ENCODE measurements at regions not wholly inside any gene's neighbourhood (a gene's known extent, or its start where the extent isn't known, plus 50 kb on each side); places are given as distances from the start of the nearest gene placed in this dataset.
A peak's percentile ranks its signal among the peaks of the same experiment; 100 is the strongest.

DNA sequence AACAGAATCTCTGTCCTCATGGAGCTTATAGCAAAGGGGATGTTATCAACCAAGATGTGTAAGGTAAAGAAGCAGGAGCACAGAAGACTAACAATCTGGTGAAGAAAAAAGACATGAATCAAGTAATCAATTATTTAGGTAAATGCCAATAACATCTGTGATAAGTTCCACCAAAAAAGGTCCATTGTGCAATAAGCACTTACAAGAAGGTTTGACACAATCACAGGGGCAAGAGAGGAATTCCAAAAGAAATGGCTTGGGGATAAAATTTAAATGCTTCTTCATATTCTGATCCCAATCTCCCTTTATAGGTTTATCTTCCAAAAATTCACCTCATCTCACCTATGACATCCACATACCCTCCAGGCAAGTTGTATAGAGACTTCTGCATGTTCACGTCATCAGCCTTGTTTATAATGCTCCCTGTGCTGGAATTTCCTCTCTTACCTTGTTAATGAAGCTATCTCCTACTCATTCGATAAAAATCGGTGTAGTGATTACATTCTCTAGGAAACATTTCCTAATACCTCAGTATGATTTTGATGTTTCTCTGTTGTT is 53.6 kb upstream of the DPT start:
- DNase-seq (ENCODE audit: low spot score) = no peak

GRCh38 chr1:168783458-168784210 is 54.6 kb upstream of the DPT start:
- no peak for DNase-seq (ENCODE audit: low spot score)

DNA sequence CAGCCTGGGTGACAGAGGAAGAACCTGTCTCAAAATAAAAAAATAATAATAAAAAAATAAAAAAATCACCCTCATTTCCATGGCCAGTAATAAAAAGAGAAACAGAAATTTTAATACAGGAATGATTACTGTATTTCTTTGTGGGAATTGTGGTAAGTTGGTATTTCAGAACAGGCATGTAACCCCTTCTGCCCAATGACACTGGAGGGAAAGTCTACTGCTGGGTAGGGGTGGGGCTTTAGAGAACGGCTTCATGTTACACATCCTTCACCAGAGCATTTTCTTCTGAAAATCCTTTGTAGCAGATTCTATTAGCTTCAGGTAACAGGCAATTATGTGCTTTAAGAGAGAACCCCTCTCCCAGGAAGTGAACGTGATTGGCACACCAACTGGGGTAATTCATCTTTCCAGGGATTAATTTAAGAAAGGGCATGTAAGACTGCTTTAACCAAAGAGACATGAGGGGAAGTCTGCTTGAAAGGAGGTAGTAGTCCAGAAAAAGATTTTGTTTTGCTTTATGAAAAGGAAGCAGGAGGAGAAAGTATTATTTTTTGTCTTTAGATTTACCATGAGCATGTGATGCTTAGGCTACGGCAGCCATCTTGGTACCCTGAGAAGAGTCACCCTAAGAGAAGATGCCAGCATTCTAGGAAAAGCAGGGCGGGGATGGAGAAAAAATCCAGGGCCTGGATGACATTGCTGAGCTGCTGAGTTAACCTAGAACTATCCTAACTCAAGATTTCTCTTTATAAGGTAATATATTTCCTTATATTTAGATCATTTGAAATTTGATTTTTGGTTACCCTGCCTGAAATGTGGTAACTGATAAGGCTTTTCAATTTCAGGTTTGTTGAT is 57.7 kb upstream of the DPT start:
- DNase-seq (ENCODE audit: low spot score) = no peak

DNA sequence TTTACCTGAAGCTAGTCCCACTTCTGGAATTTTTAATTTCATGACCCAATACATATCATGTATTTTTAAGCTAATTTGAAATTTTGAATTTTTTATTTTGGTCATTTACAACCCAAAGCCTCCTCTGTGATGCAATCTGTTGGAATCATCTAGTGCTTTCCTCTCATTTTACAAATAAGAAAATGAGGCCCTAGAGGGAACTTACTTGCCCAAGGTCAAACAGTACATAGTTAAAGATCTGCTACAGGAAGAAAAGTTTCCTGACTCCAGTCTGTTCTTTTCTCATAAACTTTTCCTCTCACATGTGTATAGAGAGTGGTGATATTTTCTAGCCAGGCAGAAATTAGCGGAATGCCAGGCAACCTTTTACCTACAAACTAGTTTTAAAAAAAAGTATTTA is 59.3 kb upstream of the DPT start:
- no peak for DNase-seq (ENCODE audit: low spot score)

- DNase-seq (ENCODE audit: low spot score) = no peak
Measured at GRCh38 chr1:168789501-168789900, 60.5 kb upstream of the DPT start.

- DNase-seq (ENCODE audit: low spot score) = no peak
Measured at GRCh38 chr1:168792142-168792541, 63.1 kb upstream of the DPT start.

GRCh38 chr1:168792592-168793125 is 63.7 kb upstream of the DPT start:
- DNase-seq (ENCODE audit: low spot score) = no peak

- DNase-seq (ENCODE audit: low spot score) = no peak
Measured at GRCh38 chr1:168794057-168794456, 65.1 kb upstream of the DPT start.

- no peak for DNase-seq (ENCODE audit: low spot score)
Measured at GRCh38 chr1:168795681-168796080, 66.7 kb upstream of the DPT start.

- DNase-seq (ENCODE audit: low spot score) = no peak
Measured at GRCh38 chr1:168799927-168800605, 71.1 kb upstream of the DPT start.

- DNase-seq (ENCODE audit: low spot score) = no peak
Measured at GRCh38 chr1:168801032-168801745, 72.2 kb upstream of the DPT start.

GRCh38 chr1:168803806-168804510 is 75.0 kb upstream of the DPT start:
- DNase-seq (ENCODE audit: low spot score) = peak; percentile 57

DNA sequence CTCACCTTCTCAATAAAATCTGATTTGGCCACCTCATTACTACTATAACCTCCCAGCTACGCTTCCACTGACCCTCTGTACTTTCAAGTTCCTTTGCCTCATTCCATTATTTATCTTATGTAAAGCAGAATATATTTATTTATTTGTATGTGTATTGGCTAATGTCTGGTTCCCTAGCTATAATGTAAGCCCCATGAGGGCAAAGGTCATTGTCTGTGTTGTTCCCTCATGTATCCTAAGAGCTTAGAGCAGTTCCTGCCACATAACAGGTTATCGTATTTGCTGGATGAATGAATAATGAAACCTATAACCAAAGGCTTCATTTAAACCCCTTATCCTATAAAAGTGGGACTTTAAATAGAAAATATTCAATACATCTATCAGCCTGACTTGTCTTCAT is 77.9 kb upstream of the DPT start:
- DNase-seq (ENCODE audit: low spot score) = no peak

- no peak for DNase-seq (ENCODE audit: low spot score)
Measured at GRCh38 chr1:168811176-168811575, 82.2 kb upstream of the DPT start.

- no peak for DNase-seq (ENCODE audit: low spot score)
Measured at GRCh38 chr1:168819668-168820067, 90.7 kb upstream of the DPT start.

DNA sequence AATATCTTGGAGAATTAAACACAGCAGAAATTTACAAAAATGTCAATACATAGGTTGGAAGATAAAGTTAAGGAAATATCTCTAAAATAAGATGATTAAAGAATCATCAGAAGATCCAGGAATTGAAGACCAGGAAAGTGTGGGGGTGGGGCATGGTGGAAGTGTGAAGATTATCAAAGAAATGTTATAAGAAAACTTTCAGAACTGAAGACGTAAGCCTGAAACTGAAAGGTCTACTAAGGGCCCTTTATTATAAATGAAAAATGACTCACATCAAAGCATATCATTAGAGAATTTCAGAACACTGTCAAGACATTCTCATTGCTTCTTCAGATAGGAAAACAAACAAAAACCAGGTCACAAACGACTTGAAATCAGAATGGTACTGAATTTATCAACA is 92.4 kb upstream of the DPT start:
- DNase-seq (ENCODE audit: low spot score) = no peak

DNA sequence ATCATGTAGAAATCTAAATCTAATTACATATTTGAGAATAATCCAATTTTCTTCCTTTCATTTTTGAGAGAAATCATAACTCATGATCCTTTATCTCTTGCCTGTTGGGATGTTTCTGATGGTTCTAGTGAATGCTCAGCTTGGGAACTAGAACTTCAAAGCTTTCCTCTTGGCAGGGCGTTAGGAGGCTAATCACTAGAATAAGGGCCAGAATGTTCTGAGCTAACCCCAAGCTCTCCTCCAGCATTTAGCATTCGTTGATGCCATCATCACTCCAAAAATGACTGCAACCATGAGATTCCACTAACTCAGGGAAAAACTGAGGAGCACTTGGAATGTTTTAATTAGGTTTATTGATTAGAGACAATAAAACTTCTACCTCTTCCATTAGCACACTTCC is 93.9 kb upstream of the DPT start:
- no peak for DNase-seq (ENCODE audit: low spot score)

GRCh38 chr1:168823988-168824387 is 95.0 kb upstream of the DPT start:
- DNase-seq (ENCODE audit: low spot score) = no peak

GRCh38 chr1:168824418-168825065 is 95.5 kb upstream of the DPT start:
- peak; percentile 8 for DNase-seq (ENCODE audit: low spot score)

GRCh38 chr1:168825129-168825528 is 96.1 kb upstream of the DPT start:
- DNase-seq (ENCODE audit: low spot score) = no peak

Measured in SK-N-DZ (cell line).